GM21717 (cell line): ENCODE measurements at regions not wholly inside any gene's neighbourhood (a gene's known extent, or its start where the extent isn't known, plus 50 kb on each side); places are given as distances from the start of the nearest gene placed in this dataset.
A peak's percentile ranks its signal among the peaks of the same experiment; 100 is the strongest.
"Not testable (repeated sequence)": the region's sequence is repeated elsewhere in the genome, so short reads cannot be mapped to it uniquely, and the experiment has no call there.

Experiments used
- ATAC-seq: cut with Tn5 transposase; IDR thresholded peaks from one replicate; pipeline ENCODE4 v1.9.1; 2021; ENCODE audit warnings: mild to moderate bottlenecking, moderate library complexity; ENCODE audit not compliant: unreplicated experiment

GRCh38 chr4:18635531-18635930 is 614.0 kb upstream of the LCORL start:
- ATAC-seq: no peak

GRCh38 chr4:18631586-18631985 is 610.0 kb upstream of the LCORL start:
- no peak for ATAC-seq

- ATAC-seq: no peak
These were observed 608.9 kb upstream of the LCORL start for GRCh38 chr4:18630218-18631110.

GRCh38 chr4:18627447-18628005 is 606.0 kb upstream of the LCORL start:
- no peak for ATAC-seq

GRCh38 chr4:18626996-18627395 is 605.4 kb upstream of the LCORL start:
- no peak for ATAC-seq

DNA sequence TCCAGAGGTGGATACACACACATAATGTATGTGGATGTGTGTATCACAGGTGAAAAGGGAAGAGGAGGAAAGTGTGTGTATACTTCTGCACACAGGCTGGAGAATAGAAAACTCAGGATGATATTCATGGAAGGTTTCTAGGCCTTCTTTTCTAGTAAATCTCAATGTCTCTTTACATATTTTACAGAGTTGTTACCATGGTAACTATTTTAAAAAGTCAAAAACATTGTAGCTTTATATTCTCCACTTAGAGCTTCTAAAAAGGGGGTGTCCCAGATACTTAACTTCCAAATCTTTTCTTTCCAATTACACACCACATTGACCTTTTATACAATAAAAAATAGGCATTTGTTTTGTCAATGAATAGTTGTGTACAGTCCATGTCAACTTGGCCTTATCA is 604.8 kb upstream of the LCORL start:
- no peak for ATAC-seq

DNA sequence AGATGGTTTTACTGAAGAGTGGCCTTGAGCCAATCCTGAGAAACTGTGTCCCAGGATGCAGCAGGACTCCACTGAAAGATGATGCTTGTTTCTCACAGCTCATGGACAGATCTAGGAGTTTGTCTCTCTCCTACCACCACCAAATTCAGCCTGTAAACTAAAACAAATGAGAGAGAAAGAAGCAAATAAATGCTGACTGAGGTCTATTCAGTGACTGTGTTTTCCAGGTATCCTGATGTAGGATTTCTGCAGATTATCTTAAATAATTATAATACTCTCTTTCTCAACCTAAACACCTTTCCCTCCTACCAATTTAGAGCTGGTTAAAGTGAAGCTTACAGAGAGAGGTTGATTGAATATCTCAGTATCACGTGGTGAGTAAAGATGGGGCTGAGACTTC is 599.6 kb upstream of the LCORL start:
- no peak for ATAC-seq

- no peak for ATAC-seq
These were observed 595.2 kb upstream of the LCORL start for GRCh38 chr4:18616720-18617119.

GRCh38 chr4:18611026-18611425 is 589.5 kb upstream of the LCORL start:
- ATAC-seq: no peak

- no peak for ATAC-seq
These were observed 587.5 kb upstream of the LCORL start for GRCh38 chr4:18608908-18609533.

DNA sequence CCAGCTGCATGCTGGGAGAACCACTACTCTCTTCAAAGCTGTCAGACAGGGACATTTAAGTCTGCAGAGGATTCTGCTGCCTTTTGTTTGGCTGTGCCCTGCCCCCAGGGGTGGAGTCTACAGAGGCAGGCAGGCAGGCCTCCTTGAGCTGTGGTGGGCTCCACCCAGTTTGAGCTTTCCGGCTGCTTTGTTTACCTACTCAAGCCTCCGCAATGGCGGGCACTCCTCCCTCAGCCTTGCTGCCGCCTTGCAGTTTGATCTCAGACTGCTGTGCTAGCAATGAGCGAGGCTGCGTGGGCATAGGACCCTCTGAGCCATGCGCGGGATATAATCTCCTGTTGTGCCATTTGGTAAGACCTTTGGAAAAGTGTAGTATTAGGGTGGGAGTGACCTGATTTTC is 581.1 kb upstream of the LCORL start:
- not testable (repeated sequence) for ATAC-seq

- peak; percentile 85 for ATAC-seq
These were observed 571.9 kb upstream of the LCORL start for GRCh38 chr4:18593297-18594002.

DNA sequence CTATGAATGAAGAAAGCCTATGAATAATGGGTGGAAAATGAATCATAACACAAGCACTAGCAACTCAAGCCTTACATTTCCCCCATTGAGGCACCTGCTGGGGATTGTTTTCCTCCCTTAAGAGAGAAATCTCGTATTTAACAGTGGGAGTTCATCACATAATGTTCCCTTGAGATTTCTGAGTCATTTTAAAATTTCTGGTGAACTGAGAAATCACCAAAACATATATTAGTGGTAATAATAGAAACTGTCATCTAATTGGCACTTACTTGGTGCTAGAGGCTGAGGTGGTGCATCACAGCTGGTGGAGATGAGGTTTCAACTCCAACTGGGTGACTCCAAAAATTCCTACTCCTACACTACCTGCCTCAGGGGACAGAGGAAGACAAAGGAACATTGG is 561.3 kb upstream of the LCORL start:
- ATAC-seq: no peak

DNA sequence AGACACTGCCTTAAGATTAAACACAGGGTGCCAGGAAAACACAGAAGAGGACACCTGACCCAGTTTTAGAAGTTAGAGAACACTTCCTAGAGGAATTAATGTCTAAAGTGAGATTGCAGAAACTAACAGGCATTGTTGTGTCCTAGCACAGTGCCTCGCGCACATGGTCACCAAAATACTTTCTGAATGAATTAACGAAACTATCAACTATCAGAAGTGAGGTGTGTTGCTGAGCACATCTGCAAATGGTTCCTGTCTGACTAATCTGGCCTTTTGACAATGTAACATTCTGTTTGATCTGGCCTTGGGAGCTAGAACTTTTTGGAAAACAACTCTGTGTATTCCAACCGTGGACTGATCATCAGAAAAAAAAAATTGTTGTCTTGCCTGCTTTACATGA is 556.8 kb upstream of the LCORL start:
- peak; percentile 59 for ATAC-seq

DNA sequence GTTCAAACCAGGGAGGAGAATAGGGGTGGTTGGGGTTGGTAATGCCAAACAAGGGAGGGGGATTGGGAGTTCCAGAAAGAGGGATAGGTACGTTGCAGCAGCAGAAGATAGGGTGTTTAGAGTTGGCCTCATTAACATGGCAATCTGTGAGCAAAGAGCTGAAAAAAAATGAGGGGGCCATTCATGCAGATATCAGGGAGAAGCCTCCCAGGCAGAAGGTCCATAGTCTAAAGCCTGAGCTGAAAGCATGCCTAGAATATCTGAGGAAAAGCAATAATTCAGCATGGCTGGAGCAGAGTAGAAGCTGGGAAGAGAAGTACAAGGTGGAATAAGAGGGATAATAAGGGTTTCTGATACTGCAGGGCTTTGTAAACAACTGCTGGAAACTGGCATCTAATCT is 550.9 kb upstream of the LCORL start:
- ATAC-seq: no peak

DNA sequence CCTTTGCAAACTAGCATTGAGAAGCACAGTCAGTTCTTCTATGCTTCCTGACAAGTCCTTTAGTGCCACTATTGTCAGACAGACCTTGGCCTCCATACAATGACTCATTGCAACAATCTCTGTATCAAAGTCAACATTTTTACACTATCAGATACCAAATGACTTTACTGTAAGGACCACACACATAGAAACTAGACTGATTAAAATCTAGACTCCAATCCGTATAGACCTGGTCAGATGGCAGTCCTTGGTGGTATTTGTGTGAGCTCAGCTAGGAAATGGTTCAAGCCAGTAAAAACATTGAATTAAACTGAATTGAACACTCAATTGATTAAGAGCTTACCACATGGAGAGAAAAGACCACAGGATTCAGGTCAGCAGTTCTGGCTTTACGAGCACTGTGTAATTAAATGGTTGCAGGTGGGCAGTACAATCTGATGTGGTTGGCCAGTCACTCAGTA is 549.8 kb upstream of the LCORL start:
- no peak for ATAC-seq

- ATAC-seq: no peak
These were observed 548.8 kb upstream of the LCORL start for GRCh38 chr4:18570370-18570769.

- no peak for ATAC-seq
These were observed 547.0 kb upstream of the LCORL start for GRCh38 chr4:18568600-18568999.

- no peak for ATAC-seq
These were observed 545.6 kb upstream of the LCORL start for GRCh38 chr4:18566970-18567799.

GRCh38 chr4:18559492-18559891 is 537.9 kb upstream of the LCORL start:
- no peak for ATAC-seq
